Skeletal muscle tissue (tissue), 3 donors: ENCODE measurements at regions not wholly inside any gene's neighbourhood (a gene's known extent, or its start where the extent isn't known, plus 50 kb on each side); places are given as distances from the start of the nearest gene placed in this dataset.

Experiments used
- H3K27ac ChIP-seq: one replicate; pipeline ENCODE4 v1.7.0; 2013; ENCODE audit warnings: mild to moderate bottlenecking, low read depth, low read length, inconsistent platforms
- H3K27me3 ChIP-seq, 3 donors: one replicate each; pipeline ENCODE4 v1.7.0; 2013; ENCODE audit warnings: low read length in 3 of 3; ENCODE audit not compliant: control insufficient read depth in 3 of 3, insufficient read depth in 3 of 3
- H3K36me3 ChIP-seq, 3 donors: one replicate each; pipeline ENCODE4 v1.7.0; 2013; ENCODE audit warnings: low read length in 3 of 3; ENCODE audit not compliant: control insufficient read depth in 3 of 3, insufficient read depth in 3 of 3
- H3K4me1 ChIP-seq, 3 donors: one replicate each; pipeline ENCODE4 v1.7.0; 2013; ENCODE audit warnings: low read length in 3 of 3, mild to moderate bottlenecking in 3 of 3; ENCODE audit not compliant: control insufficient read depth in 3 of 3, insufficient read depth in 3 of 3
- H3K4me3 ChIP-seq, 3 donors: one replicate each; pipeline ENCODE4 v1.7.0; 2013; ENCODE audit warnings: low read length in 3 of 3
- H3K9ac ChIP-seq, 3 donors: one replicate each; pipeline ENCODE4 v1.7.0; 2013; ENCODE audit warnings: low read length in 3 of 3, mild to moderate bottlenecking in 3 of 3, moderate library complexity in 2 of 3, low read depth in 1 of 3
- H3K9me3 ChIP-seq, 3 donors: one replicate each; pipeline ENCODE4 v1.7.0; 2013; ENCODE audit warnings: low read length in 3 of 3; ENCODE audit not compliant: control insufficient read depth in 3 of 3
- donor health status: Osteomylitis.

DNA sequence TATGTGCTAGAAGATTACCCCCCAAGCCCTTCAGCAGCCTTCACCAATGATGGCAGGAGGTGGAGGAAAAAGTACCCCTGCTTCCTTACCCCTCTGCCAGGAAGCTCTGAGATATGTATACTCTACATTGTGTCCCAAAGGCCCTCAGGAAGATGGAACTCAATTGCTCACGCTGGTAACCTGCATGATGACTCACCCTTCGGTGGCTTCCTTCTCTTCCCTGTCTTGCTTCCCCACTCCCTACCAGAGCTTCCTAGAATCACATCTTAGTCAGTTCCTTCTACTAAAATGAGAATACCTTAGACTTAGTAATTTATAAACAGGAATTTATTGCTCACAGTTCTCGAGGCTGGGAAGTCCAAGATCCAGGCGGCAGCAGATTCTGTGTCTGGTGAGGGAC is 405.6 kb downstream of the TYW1 start:
- H3K36me3 ChIP-seq, result no peaks in the 10 kb centered on the region
- peaks cover 0 to 2% (median 0%) of the 10 kb centered on the region in 3 donors for H3K9me3 ChIP-seq
- no peak overlapping the region for H3K4me3 ChIP-seq
- H3K4me1 ChIP-seq, result no peaks in the 10 kb centered on the region
- H3K27me3 ChIP-seq, result no peaks in the 10 kb centered on the region
- H3K9ac ChIP-seq, result no peak overlapping the region
- no peak overlapping the region for H3K27ac ChIP-seq

DNA sequence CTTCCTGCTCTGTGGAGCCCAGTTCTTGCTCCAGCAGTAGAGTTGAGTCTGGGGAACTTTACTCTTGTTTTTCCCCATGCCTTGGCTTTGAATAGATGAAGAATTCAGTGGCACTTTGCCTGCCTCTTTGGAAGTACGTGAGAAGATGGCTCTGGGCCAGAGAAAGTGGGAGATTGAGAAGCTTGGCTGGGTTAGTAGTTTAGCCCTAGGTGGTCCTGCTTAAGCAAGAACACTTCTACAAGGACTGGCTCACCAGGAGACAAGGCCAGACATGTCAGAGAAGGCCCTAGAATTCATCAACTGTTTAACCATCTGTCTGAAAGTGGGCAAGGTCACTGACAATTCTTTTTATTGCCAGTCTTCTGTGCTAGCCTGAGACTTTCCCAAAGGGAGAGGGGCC is 410.3 kb downstream of the TYW1 start:
- peaks cover 0 to 2% (median 0%) of the 10 kb centered on the region in 3 donors for H3K9me3 ChIP-seq
- no peak overlapping the region for H3K9ac ChIP-seq
- H3K27ac ChIP-seq, result no peak overlapping the region
- H3K4me3 ChIP-seq, result no peak overlapping the region
- no peaks in the 10 kb centered on the region for H3K4me1 ChIP-seq
- no peaks in the 10 kb centered on the region for H3K27me3 ChIP-seq
- H3K36me3 ChIP-seq, result no peaks in the 10 kb centered on the region

DNA sequence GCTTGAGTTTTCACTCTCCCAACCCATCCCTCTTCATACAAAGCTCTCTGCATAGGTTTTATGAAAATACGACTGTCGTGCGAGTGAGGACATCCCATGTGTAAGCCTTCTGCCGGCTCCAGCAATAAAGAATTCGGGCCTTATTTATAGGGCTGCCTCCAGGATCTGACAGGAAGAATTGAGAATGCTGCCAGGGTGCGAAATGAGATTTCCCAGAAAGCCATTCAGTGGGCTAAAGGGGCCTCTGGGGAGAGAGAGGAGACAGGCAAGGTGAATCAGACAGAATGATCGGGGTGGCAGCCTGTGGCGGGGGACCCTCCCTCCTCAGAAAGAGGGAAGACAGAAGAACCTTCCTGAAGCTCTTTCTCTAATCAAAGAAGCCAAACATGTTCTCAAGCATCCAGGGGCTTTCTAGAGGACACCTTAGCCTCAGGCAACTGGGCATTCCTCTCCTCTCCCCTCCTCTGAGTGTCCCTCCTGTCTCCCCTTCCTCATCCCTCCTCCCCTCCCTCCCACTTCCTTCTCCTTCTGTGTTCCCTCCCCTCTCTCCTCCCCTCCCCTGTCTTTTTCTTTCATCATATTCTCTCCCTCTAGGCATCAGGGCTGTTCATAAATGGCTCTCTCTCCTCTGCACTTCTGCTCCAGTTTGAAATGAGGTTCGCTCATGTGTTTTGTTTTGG is 410.9 kb downstream of the TYW1 start:
- H3K9ac ChIP-seq, result no peak overlapping the region
- no peaks in the 10 kb centered on the region for H3K36me3 ChIP-seq
- H3K9me3 ChIP-seq, result no peaks in the 10 kb centered on the region
- no peaks in the 10 kb centered on the region for H3K27me3 ChIP-seq
- H3K27ac ChIP-seq, result no peak overlapping the region
- H3K4me3 ChIP-seq, result no peak overlapping the region
- H3K4me1 ChIP-seq, result no peaks in the 10 kb centered on the region

DNA sequence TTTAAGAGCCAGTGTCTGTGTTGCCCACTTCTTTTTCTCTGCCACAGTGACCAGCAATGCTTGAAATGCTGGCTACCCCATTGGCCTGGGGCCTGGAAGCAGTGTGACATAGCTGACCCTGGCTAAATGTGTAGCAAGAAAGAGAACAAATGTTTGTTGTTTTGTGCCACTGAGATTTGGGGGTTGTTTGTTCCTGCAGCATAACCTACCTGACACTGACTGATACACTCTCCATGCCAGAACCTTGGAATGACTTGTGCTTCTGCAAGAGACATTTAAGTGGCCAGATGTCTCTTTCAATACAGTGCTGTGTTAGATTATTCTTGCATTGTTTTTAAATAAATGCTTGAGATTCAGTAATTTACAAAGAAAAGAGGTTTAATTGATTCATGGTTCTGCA is 411.5 kb downstream of the TYW1 start:
- Histone ChIP-seq H3K9me3 (no peaks in the 10 kb centered on the region), H3K27me3 (no peaks in the 10 kb centered on the region), H3K27ac (no peak overlapping the region), H3K4me3 (no peak overlapping the region), H3K4me1 (no peaks in the 10 kb centered on the region), H3K36me3 (no peaks in the 10 kb centered on the region), H3K9ac (no peak overlapping the region)

DNA sequence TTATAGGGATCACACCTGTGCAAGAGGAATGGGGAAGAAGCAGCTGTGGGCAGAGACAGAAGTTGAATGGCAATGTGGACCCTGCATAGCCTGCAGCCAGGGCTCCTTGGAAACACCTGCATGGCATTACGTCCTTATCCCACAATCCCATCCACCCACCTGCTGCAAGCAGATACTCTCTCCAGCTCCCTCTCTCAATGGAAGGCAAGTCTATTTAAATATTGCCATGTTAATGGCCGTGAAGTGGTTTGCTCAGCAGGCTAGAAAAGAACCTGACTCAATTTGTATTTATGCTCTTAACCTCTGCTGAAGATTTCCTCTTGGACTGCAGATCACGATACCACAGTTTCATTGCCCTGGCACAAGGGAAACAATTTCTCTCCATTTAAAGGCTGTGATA is 417.0 kb downstream of the TYW1 start:
- Histone ChIP-seq H3K27ac (no peak overlapping the region), H3K4me1 (no peaks in the 10 kb centered on the region), H3K4me3 (no peak overlapping the region), H3K9ac (no peak overlapping the region), H3K27me3 (peaks cover 0 to 2% (median 0%) of the 10 kb centered on the region in 3 donors), H3K9me3 (no peaks in the 10 kb centered on the region), H3K36me3 (no peaks in the 10 kb centered on the region)

DNA sequence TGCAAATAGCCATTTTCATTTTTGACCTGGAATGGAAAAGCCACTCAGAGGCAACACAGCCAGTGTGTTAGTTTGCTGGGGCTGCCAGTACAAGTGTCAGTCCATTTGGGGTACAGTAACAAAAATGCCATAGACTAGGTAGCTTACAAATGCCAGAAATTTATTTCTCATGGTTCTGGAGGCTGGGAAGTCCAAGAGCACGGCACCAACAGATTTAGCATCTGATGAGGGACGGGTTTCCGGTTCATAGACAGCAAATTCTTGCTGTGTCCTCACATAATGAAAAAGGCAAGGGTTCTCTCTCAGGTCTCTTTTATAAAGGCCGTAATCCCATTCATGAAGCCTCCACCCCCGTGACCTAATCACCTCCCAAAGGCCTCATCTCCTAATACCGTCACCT is 418.2 kb downstream of the TYW1 start:
- H3K27ac ChIP-seq, result no peak overlapping the region
- H3K9me3 ChIP-seq, result no peaks in the 10 kb centered on the region
- H3K27me3 ChIP-seq, result peaks cover 0 to 2% (median 0%) of the 10 kb centered on the region in 3 donors
- no peak overlapping the region for H3K4me3 ChIP-seq
- H3K9ac ChIP-seq, result no peak overlapping the region
- H3K36me3 ChIP-seq, result no peaks in the 10 kb centered on the region
- H3K4me1 ChIP-seq, result no peaks in the 10 kb centered on the region

DNA sequence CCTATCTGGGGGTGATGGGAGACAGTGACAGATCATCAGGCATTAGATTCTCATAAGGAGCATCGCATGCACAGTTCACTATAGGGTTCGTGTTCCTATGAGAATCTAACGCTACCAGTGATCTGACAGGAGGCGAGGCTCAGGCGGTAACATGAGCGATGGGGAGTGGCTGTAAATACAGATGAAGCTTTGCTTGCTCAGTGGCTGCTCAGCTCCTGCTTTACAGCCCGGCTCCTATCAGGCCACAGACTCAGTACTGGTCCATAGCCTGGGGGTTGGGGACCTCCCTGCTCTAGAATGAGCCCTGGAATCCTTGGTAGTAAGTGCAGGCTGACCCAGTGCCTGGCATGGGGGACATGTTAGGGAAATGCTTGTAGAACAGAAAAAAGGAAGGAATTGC is 426.0 kb downstream of the TYW1 start:
- H3K4me1 ChIP-seq, result no peaks in the 10 kb centered on the region
- no peaks in the 10 kb centered on the region for H3K36me3 ChIP-seq
- H3K9me3 ChIP-seq, result no peaks in the 10 kb centered on the region
- H3K27ac ChIP-seq, result no peak overlapping the region
- no peak overlapping the region for H3K9ac ChIP-seq
- no peak overlapping the region for H3K4me3 ChIP-seq
- peaks cover 0 to 2% (median 0%) of the 10 kb centered on the region in 3 donors for H3K27me3 ChIP-seq

DNA sequence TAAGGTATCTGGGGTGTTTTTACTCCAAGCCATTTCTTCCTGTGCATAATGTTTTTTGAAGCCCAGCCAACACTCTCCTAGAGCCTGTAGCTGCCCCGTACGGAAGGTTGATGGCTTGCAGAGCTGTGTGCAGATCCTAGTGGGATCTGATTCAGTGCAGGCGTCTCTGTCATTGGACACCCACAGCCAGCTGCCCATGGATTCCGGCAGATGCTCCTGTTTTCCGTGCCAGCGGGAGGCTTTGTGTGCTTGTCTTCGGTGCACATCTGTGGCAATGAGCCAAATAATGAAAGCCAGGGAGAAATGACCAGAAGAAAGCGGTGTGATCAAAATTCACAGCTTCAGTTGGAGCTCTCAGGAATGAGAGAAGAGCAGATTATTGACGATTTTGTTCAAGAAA is 426.4 kb downstream of the TYW1 start:
- H3K9ac ChIP-seq, result no peak overlapping the region
- no peak overlapping the region for H3K4me3 ChIP-seq
- no peaks in the 10 kb centered on the region for H3K4me1 ChIP-seq
- H3K9me3 ChIP-seq, result no peaks in the 10 kb centered on the region
- no peaks in the 10 kb centered on the region for H3K27me3 ChIP-seq
- H3K27ac ChIP-seq, result no peak overlapping the region
- no peaks in the 10 kb centered on the region for H3K36me3 ChIP-seq

DNA sequence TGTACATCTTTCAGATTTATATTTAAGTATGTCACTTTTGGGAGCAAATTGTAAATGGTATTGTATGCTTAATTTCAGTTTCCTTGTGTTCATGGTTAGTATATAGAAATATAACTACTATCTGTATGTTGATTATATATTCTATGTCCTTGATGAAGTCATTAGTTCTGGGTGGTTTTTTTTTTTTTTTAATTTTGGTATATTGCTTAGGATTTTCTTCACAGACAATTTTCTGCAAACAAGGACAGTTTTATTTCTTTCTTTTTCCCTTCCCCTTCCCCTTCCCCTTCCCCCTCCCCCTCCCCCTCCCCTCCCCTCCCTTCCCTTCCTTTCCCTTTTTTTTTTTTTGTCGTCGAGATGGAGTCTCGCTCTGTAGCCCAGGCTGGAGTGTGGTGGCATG is 430.0 kb downstream of the TYW1 start:
- Histone ChIP-seq H3K27me3 (no peaks in the 10 kb centered on the region), H3K4me1 (no peaks in the 10 kb centered on the region), H3K9ac (no peak overlapping the region), H3K4me3 (no peak overlapping the region), H3K9me3 (peaks cover 0 to 3% (median 0%) of the 10 kb centered on the region in 3 donors), H3K27ac (no peak overlapping the region), H3K36me3 (no peaks in the 10 kb centered on the region)

DNA sequence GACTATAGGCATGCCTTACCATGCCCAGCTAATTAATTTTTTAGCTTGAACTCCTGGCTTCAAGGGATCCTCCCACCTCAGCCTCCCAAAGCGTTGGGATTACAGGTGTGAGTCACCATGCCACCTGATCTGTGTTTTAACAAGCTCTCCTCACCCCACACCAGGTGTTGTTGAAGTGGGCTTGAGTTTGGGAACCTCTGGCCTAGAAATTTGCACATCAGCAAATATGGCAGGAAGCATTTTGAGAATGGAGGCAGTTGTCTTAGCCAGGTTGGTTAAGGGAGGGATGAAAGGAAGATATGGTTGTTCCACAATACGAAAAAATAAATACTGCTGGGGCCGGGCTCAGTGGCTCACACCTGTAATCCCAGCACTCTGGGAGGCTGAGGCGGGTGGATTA is 433.1 kb downstream of the TYW1 start:
- Histone ChIP-seq H3K27ac (no peak overlapping the region), H3K9ac (no peak overlapping the region), H3K4me1 (no peaks in the 10 kb centered on the region), H3K36me3 (no peaks in the 10 kb centered on the region), H3K4me3 (no peak overlapping the region), H3K9me3 (peaks cover 0 to 3% (median 0%) of the 10 kb centered on the region in 3 donors), H3K27me3 (no peaks in the 10 kb centered on the region)
